Mesothelial cell of epicardium (in vitro differentiated cells): ENCODE measurements at regions not wholly inside any gene's neighbourhood (a gene's known extent, or its start where the extent isn't known, plus 50 kb on each side); places are given as distances from the start of the nearest gene placed in this dataset.
"Not testable (repeated sequence)": the region's sequence is repeated elsewhere in the genome, so short reads cannot be mapped to it uniquely, and the experiment has no call there.

Source experiments
- DNase-seq, 2 experiments: peaks; one replicate each; pipeline ENCODE4 v3.0.0; 2021; ENCODE audit warnings: low spot score in 2 of 2; ENCODE audit not compliant: unreplicated experiment in 2 of 2
- H3K27ac Mint-ChIP-seq: 2 replicates; pipeline ENCODE4 v1.8.0; 2021; ENCODE audit warnings: mixed read lengths
- H3K27me3 Mint-ChIP-seq: 2 replicates; pipeline ENCODE4 v1.8.0; 2021; ENCODE audit warnings: low read depth, mixed read lengths
- H3K36me3 Mint-ChIP-seq: 2 replicates; pipeline ENCODE4 v1.8.0; 2021; ENCODE audit warnings: mixed read lengths
- H3K4me1 Mint-ChIP-seq: 2 replicates; pipeline ENCODE4 v1.8.0; 2021; ENCODE audit warnings: mixed read lengths
- H3K4me3 Mint-ChIP-seq: 2 replicates; pipeline ENCODE4 v1.8.0; 2021; ENCODE audit warnings: mild to moderate bottlenecking, moderate library complexity, mixed read lengths
- H3K9me3 Mint-ChIP-seq: 2 replicates; pipeline ENCODE4 v1.8.0; 2021; ENCODE audit warnings: mixed read lengths
- TF ChIP-seq, protein P1 (sequence below): fragments of 200-600 bp; sonication (generic); IDR thresholded peaks from one replicate; pipeline ENCODE4 v1.5.0; 2021; ENCODE audit warnings: antibody characterized with exemption; ENCODE audit not compliant: unreplicated experiment

DNA sequence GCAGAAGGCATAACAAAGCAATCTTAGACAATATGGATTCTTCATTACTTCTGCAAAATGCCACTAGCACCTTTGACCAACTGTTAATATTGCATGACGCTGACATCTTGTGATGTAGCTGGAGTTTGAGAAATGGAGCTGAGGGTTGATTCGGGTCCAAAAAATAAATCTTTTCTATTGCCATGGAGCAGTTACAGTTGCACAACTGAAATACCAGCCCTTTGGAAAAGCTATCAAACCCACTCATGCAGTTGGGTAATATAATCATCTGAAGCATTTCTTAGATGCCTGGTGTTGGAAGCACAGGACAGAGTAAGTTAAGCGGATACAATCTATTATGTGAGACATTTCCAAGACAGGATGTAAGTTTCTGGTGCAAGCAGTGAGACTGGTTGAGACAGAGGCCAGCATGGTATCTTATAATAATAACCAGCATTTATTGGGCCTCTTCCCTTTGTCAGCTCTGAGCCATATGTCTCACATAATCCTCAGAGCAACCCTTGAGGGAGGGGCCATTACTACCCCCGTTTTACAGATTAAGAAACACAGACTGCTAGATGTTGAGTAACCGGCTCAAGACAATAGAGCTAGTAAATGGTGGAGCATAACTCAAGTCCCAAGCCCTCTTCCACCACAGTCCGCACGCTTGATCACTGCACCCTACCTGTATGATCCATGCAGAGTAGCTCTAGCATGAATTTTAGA is 74.9 kb upstream of the CAPRIN1 start:
- TF ChIP-seq, protein P1, sequence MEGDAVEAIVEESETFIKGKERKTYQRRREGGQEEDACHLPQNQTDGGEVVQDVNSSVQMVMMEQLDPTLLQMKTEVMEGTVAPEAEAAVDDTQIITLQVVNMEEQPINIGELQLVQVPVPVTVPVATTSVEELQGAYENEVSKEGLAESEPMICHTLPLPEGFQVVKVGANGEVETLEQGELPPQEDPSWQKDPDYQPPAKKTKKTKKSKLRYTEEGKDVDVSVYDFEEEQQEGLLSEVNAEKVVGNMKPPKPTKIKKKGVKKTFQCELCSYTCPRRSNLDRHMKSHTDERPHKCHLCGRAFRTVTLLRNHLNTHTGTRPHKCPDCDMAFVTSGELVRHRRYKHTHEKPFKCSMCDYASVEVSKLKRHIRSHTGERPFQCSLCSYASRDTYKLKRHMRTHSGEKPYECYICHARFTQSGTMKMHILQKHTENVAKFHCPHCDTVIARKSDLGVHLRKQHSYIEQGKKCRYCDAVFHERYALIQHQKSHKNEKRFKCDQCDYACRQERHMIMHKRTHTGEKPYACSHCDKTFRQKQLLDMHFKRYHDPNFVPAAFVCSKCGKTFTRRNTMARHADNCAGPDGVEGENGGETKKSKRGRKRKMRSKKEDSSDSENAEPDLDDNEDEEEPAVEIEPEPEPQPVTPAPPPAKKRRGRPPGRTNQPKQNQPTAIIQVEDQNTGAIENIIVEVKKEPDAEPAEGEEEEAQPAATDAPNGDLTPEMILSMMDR: no peak
- no peak overlapping the region for H3K4me3 Mint-ChIP-seq
- H3K27ac Mint-ChIP-seq: no peak overlapping the region
- DNase-seq: no peak
- H3K4me1 Mint-ChIP-seq: peaks cover 14% of the 10 kb centered on the region
- no peaks in the 10 kb centered on the region for H3K9me3 Mint-ChIP-seq
- H3K36me3 Mint-ChIP-seq: no peaks in the 10 kb centered on the region
- peaks cover 2% of the 10 kb centered on the region for H3K27me3 Mint-ChIP-seq

DNA sequence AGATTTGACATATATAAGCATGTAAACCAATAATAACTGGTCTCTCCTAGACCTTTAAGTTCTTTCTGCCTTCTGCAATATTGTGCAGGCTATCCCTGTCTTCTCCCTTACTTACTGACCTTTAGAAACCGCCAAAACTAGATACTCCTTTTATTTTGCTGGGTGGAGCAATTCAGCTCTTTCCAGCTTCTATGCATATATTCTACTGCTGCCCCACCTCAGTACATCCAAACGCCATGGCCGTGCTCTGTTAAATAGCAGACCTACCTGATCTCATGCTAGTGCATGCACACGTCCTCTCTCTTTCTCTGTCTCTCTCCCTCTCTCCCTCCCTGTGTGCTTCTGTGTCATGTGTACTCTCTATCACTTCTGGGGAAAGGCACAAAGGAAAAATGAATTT is 76.7 kb upstream of the CAPRIN1 start:
- Mint-ChIP-seq H3K4me3 (no peak overlapping the region), H3K9me3 (no peaks in the 10 kb centered on the region), H3K27me3 (peaks cover 3% of the 10 kb centered on the region), H3K36me3 (no peaks in the 10 kb centered on the region), H3K27ac (no peak overlapping the region), H3K4me1 (peaks cover 8% of the 10 kb centered on the region)
- DNase-seq: no peak
- TF ChIP-seq, protein P1: no peak

DNA sequence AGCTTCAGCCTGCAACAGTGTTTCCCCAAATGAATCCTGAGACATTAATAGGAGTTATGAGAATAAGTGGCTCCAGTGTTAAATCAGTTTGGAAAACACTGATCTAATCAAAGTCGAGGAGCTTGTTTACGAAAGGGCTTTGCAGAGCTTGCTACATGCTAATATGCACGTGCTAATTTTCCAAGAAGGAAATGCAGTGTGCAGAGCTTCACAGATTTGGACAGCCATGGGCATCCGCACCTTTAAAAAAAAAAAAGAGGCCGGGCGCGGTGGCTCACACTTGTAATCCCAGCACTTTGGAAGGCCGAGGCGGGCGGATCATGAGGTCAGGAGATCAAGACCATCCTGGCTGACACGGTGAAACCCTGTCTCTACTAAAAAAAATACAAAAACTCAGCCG is 79.7 kb upstream of the LMO2 start:
- H3K27me3 Mint-ChIP-seq: peaks cover 11% of the 10 kb centered on the region
- not testable (repeated sequence) for H3K4me1 Mint-ChIP-seq, H3K4me3 Mint-ChIP-seq, DNase-seq, H3K36me3 Mint-ChIP-seq, H3K9me3 Mint-ChIP-seq, H3K27ac Mint-ChIP-seq

DNA sequence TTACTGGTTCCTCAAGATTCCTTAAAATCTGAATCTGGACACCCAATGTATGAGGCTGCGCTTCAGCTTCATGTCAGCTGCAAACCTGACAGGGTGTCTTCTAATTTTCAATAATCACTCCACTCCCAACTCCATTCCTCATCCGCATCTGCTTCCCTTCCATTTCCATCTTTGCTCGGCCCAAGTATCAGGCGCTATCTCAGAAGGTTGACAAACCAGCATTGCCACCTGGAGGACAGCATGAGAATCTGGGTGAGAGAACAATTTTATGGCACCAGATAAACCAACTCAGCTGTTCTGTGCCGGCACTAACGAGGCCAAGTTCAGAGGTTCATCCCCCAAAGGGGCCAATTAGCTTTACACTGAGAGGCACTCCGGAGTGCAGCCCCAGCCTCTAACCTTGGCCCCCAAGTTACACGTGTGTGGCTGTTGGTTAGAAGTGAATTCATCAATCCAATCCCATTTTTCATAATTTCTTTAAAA is 79.1 kb upstream of the LMO2 start:
- no peaks in the 10 kb centered on the region for H3K4me1 Mint-ChIP-seq
- H3K27me3 Mint-ChIP-seq: peaks cover 12% of the 10 kb centered on the region
- DNase-seq: peak in 1 of 2 experiments; percentile 40
- H3K36me3 Mint-ChIP-seq: no peaks in the 10 kb centered on the region
- TF ChIP-seq, protein P1: peak; percentile 35
- H3K27ac Mint-ChIP-seq: no peak overlapping the region
- H3K4me3 Mint-ChIP-seq: no peak overlapping the region
- no peaks in the 10 kb centered on the region for H3K9me3 Mint-ChIP-seq

DNA sequence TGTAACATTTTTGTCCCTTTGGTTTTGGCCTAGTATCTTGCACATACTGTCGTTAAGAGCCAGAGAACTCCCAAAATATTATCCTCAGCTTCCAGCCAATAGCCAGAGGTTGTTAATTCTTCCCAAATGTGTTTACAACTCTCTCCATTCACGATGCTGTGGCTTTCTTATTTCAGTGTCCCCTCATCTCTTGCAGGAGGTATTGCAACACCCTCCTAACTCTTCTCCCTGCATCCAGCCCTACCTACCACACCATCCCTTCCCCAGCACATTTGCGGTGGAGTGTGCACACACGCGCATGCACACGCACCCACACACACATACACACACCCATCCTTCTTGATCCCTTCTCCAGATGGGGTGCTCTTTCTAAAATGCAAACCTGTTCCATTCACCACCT is 75.6 kb upstream of the LMO2 start:
- TF ChIP-seq, protein P1: no peak

DNA sequence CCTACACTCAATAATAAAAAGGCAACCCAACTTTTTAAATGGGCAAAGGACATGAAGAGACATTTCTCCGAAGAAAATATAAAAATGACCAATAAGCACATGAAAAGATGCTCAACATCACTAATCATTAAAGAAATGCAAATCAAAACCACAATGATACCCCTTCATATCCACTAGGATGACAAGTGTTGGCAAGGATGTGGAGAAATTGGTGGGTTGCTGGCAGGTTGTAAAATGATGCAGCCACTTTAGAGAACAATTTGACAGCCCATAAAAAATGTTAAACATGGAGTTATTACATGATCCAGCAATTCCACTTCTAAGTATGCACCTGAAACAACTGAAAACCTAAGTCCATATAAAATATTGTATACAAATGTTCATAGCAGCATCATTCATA is 73.2 kb upstream of the LMO2 start:
- Mint-ChIP-seq H3K4me1 (peaks cover 5% of the 10 kb centered on the region), H3K27ac (no peak overlapping the region), H3K9me3 (no peaks in the 10 kb centered on the region), H3K4me3 (no peak overlapping the region), H3K27me3 (peaks cover 24% of the 10 kb centered on the region), H3K36me3 (no peaks in the 10 kb centered on the region)
- TF ChIP-seq, protein P1: no peak
- DNase-seq: no peak

More for the DNA sequence above, 75.6 kb upstream of the LMO2 start:
- no peaks in the 10 kb centered on the region for H3K36me3 Mint-ChIP-seq
- peaks cover 5% of the 10 kb centered on the region for H3K4me1 Mint-ChIP-seq
- peaks cover 23% of the 10 kb centered on the region for H3K27me3 Mint-ChIP-seq
- DNase-seq: no peak
- no peak overlapping the region for H3K4me3 Mint-ChIP-seq
- no peaks in the 10 kb centered on the region for H3K9me3 Mint-ChIP-seq
- no peak overlapping the region for H3K27ac Mint-ChIP-seq
